Neuronal stem cell (in vitro differentiated cells): ENCODE measurements at regions not wholly inside any gene's neighbourhood (a gene's known extent, or its start where the extent isn't known, plus 50 kb on each side); places are given as distances from the start of the nearest gene placed in this dataset.
"Not testable (repeated sequence)": the region's sequence is repeated elsewhere in the genome, so short reads cannot be mapped to it uniquely, and the experiment has no call there.

Source experiments
- DNase-seq: peaks from one replicate; pipeline ENCODE4 v3.0.0-alpha.2; 2013; ENCODE audit warnings: low spot score
- H2AFZ ChIP-seq: one replicate; pipeline ENCODE4 v1.6.1; 2013; ENCODE audit warnings: mild to moderate bottlenecking, low read length, inconsistent platforms
- H2AK5ac ChIP-seq: 2 replicates; pipeline ENCODE4 v1.6.1; 2013; ENCODE audit warnings: low read depth, mild to moderate bottlenecking, inconsistent platforms, low read length, moderate library complexity, mixed read lengths
- H2BK120ac ChIP-seq: 2 replicates; pipeline ENCODE4 v1.6.1; 2013; ENCODE audit warnings: low read depth, mild to moderate bottlenecking, inconsistent platforms, low read length, moderate library complexity, mixed read lengths
- H2BK12ac ChIP-seq: one replicate; pipeline ENCODE4 v1.6.1; 2013; ENCODE audit warnings: low read length, inconsistent platforms
- H2BK15ac ChIP-seq: 2 replicates; pipeline ENCODE4 v1.6.1; 2013; ENCODE audit warnings: mild to moderate bottlenecking, low read length, inconsistent platforms, mixed read lengths
- H2BK5ac ChIP-seq: one replicate; pipeline ENCODE4 v1.6.1; 2013; ENCODE audit warnings: inconsistent platforms, mild to moderate bottlenecking, low read length, moderate library complexity
- H3K14ac ChIP-seq: one replicate; pipeline ENCODE4 v1.6.1; 2013; ENCODE audit warnings: low read length, inconsistent platforms
- H3K18ac ChIP-seq: 2 replicates; pipeline ENCODE4 v1.6.1; 2013; ENCODE audit warnings: low read length, inconsistent platforms
- H3K23ac ChIP-seq: 2 replicates; pipeline ENCODE4 v1.6.1; 2013; ENCODE audit warnings: low read depth, mild to moderate bottlenecking, mixed read lengths, low read length, inconsistent platforms; ENCODE audit not compliant: poor library complexity
- H3K27ac ChIP-seq: replicated peaks from 3 replicates; pipeline ENCODE4 v1.5.1; 2013; ENCODE audit warnings: low read length, inconsistent platforms
- H3K27me3 ChIP-seq, 3 experiments: 2 replicates each; pipeline ENCODE4 v1.6.1; 2013; ENCODE audit warnings: low read length in 3 of 3, mild to moderate bottlenecking in 2 of 3, inconsistent platforms in 1 of 3, low read depth in 1 of 3, mixed read lengths in 1 of 3, moderate library complexity in 1 of 3; ENCODE audit not compliant: control insufficient read depth in 3 of 3, insufficient read depth in 3 of 3
- H3K36me3 ChIP-seq, 2 donors: replicated peaks in 1 of 2; 2 replicates each; pipeline ENCODE4 v1.6.1; 2013; ENCODE audit warnings: low read length in 2 of 2; ENCODE audit not compliant: control insufficient read depth in 2 of 2, insufficient read depth in 2 of 2
- H3K4ac ChIP-seq: 2 replicates; pipeline ENCODE4 v1.6.1; 2013; ENCODE audit warnings: inconsistent platforms, mild to moderate bottlenecking, low read length, moderate library complexity
- H3K4me1 ChIP-seq, 2 donors: 1 replicate in 1 of 2; 2 replicates in 1 of 2; pipeline ENCODE4 v1.6.1; 2013; ENCODE audit warnings: low read length in 2 of 2, low read depth in 1 of 2; ENCODE audit not compliant: control insufficient read depth in 2 of 2, insufficient read depth in 1 of 2
- H3K4me2 ChIP-seq: one replicate; pipeline ENCODE4 v1.6.1; 2013; ENCODE audit warnings: mild to moderate bottlenecking, low read length, inconsistent platforms; ENCODE audit not compliant: insufficient read depth, poor library complexity, severe bottlenecking
- H3K4me3 ChIP-seq, 2 donors: 2 replicates each; pipeline ENCODE4 v1.5.1; 2013; ENCODE audit warnings: low read length in 2 of 2, mild to moderate bottlenecking in 2 of 2, inconsistent platforms in 1 of 2, moderate library complexity in 1 of 2
- H3K79me1 ChIP-seq: one replicate; pipeline ENCODE4 v1.6.1; 2013; ENCODE audit warnings: low read depth, mild to moderate bottlenecking, inconsistent platforms, low read length, moderate library complexity
- H3K9ac ChIP-seq: one replicate; pipeline ENCODE4 v1.6.1; 2013; ENCODE audit warnings: mild to moderate bottlenecking, low read depth, low read length, inconsistent platforms; ENCODE audit not compliant: poor library complexity
- H3K9me3 ChIP-seq, 2 donors: replicated peaks in 1 of 2; 2 replicates each; pipeline versions ENCODE3 to v1.6.1; 2013; ENCODE audit warnings: low read length in 2 of 2, mild to moderate bottlenecking in 2 of 2, inconsistent platforms in 1 of 2, low read depth in 1 of 2, mixed read lengths in 1 of 2, moderate library complexity in 1 of 2; ENCODE audit not compliant: control insufficient read depth in 2 of 2, insufficient read depth in 1 of 2
- H4K8ac ChIP-seq: one replicate; pipeline ENCODE4 v1.6.1; 2013; ENCODE audit warnings: low read depth, mild to moderate bottlenecking, inconsistent platforms, low read length, moderate library complexity
- H4K91ac ChIP-seq: one replicate; pipeline ENCODE4 v1.6.1; 2013; ENCODE audit warnings: low read length, low read depth, mild to moderate bottlenecking, inconsistent platforms; ENCODE audit not compliant: poor library complexity
- WGBS, 2 donors: extraction: QIAGEN DNeasy Blood & Tissue Kit; methylation state at CpG; one replicate each; pipeline ENCODE4 v1.1.7; 2013; ENCODE audit warnings: missing lambda C conversion rate in 2 of 2, mixed read lengths in 1 of 2; ENCODE audit not compliant: insufficient read length in 2 of 2, insufficient replicate concordance in 1 of 2; ENCODE audit errors: extremely low coverage in 2 of 2; 5-methylcytosine and 5-hydroxymethylcytosine counted together

DNA sequence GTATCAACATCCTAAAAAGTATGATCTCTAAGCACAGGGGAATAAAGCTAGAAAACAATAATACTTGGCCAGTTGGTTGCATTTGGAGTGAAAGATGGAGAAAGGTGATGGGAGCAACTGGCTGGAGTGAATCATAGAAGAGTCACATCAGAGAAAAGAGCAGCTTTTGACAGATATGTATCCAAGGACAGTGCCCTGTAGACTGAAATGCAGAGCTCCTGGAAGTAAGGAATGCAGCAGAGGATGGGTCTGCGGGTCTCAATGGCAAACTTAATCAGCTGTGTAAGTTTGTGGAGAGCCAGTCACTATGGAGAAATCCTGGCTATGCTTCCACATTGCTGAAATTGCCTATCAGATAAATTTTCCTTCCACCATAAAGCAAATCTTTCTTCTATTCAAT, 218.1 kb upstream of the PRNP start:
- no peak overlapping the region for H2BK12ac ChIP-seq
- H3K27ac ChIP-seq, result no peak overlapping the region
- no peaks in the 10 kb centered on the region for H3K36me3 ChIP-seq
- no peak overlapping the region for H3K4ac ChIP-seq
- no peaks in the 10 kb centered on the region for H3K79me1 ChIP-seq
- H3K4me1 ChIP-seq, result no peaks in the 10 kb centered on the region
- H3K4me2 ChIP-seq, result no peak overlapping the region
- no peak overlapping the region for H3K14ac ChIP-seq
- H2BK15ac ChIP-seq, result no peak overlapping the region
- H2AFZ ChIP-seq, result no peak overlapping the region
- no peak overlapping the region for H3K23ac ChIP-seq
- H3K9ac ChIP-seq, result no peak overlapping the region
- H4K8ac ChIP-seq, result no peak overlapping the region
- WGBS, 2 donors, result no CpG with 5 or more reads among the region's 1 CpG
- H3K4me3 ChIP-seq, result no peak overlapping the region
- no peak overlapping the region for H3K18ac ChIP-seq
- no peaks in the 10 kb centered on the region for H3K9me3 ChIP-seq
- no peak overlapping the region for H4K91ac ChIP-seq
- H2BK5ac ChIP-seq, result no peak overlapping the region
- no peak overlapping the region for H2BK120ac ChIP-seq
- peaks cover 0 to 2% (median 0%) of the 10 kb centered on the region in 3 experiments for H3K27me3 ChIP-seq
- H2AK5ac ChIP-seq, result no peak overlapping the region
- DNase-seq, result no peak

DNA sequence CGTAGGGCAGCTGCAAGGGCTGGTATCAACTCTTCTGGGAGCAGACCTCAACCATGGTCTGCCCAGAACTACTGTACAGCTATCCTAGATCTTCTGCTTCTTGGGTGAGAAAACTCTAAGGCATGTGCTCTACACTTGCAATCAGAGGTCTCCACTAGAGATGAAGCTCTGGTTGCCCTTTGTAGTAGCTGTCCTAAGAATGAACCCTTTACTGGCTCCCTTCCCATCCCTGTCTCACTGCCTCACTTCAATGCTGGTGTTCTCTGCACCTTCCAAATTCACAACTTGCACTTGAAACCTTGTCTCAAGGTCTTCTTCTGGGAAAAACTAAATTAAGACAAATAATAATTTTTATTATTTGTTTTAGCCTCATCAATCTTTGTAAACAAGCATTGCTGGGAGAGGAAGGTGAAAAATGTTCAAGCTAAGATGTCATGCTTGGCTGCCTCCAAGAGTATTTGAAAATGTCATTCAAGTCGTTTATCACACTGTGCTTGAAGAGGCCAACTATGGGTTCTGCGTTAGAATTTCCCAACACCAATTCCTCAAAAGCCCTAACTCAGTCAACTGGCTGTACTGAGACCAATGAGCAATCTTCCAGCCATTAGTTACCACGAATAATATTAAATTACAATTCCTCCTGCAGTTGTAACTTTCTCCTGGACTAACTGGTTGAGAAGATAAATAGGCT, 216.9 kb upstream of the ADRA1D start:
- Histone ChIP-seq H4K91ac (no peak overlapping the region), H3K9ac (no peak overlapping the region), H3K18ac (no peak overlapping the region), H2AK5ac (no peak overlapping the region), H2BK12ac (no peak overlapping the region), H2AFZ (no peak overlapping the region), H2BK15ac (no peak overlapping the region), H3K36me3 (no peaks in the 10 kb centered on the region), H3K27me3 (peaks cover 0 to 2% (median 0%) of the 10 kb centered on the region in 3 experiments), H4K8ac (no peak overlapping the region), H3K4me3 (no peak overlapping the region), H3K9me3 (no peaks in the 10 kb centered on the region), H3K4ac (no peak overlapping the region), H3K14ac (no peak overlapping the region), H3K27ac (no peak overlapping the region), H2BK120ac (no peak overlapping the region), H3K4me2 (no peak overlapping the region), H2BK5ac (no peak overlapping the region), H3K4me1 (no peaks in the 10 kb centered on the region), H3K23ac (no peak overlapping the region), H3K79me1 (no peaks in the 10 kb centered on the region)
- DNase-seq, result no peak
- no CpG with 5 or more reads among the region's 4 CpGs for WGBS, 2 donors

DNA sequence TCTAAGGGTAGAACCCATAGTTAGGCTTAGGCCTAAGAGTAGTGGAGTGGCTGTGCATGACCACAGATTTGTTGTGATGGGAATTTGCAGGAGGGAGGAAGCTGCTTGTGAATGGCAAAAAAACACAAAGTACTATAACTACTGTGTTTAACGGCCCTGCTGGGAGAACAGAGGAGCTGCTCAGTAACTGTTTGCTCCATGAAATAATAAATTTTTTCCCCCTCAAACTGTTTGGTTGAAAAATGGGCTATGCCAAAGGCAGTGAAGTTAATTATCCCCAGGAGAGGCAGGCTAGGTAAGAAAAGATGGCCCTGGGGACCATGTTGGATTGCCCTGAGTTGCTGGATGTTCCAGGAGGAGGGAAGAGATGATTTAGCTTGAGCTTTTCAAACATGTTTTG, 216.1 kb upstream of the ADRA1D start:
- Histone ChIP-seq H2AK5ac (no peak overlapping the region), H2BK12ac (no peak overlapping the region), H3K27me3 (peaks cover 0 to 2% (median 0%) of the 10 kb centered on the region in 3 experiments), H3K18ac (no peak overlapping the region), H3K9me3 (no peaks in the 10 kb centered on the region), H3K4me2 (no peak overlapping the region), H2BK15ac (no peak overlapping the region), H2AFZ (no peak overlapping the region), H3K4me3 (no peak overlapping the region), H3K4me1 (no peaks in the 10 kb centered on the region), H3K79me1 (no peaks in the 10 kb centered on the region), H3K23ac (no peak overlapping the region), H2BK120ac (no peak overlapping the region), H3K36me3 (no peaks in the 10 kb centered on the region), H3K4ac (no peak overlapping the region), H4K8ac (no peak overlapping the region), H3K9ac (no peak overlapping the region), H3K14ac (no peak overlapping the region), H4K91ac (no peak overlapping the region), H2BK5ac (no peak overlapping the region), H3K27ac (no peak overlapping the region)
- no peak for DNase-seq
- no CpG with 5 or more reads among the region's 1 CpG for WGBS, 2 donors

DNA sequence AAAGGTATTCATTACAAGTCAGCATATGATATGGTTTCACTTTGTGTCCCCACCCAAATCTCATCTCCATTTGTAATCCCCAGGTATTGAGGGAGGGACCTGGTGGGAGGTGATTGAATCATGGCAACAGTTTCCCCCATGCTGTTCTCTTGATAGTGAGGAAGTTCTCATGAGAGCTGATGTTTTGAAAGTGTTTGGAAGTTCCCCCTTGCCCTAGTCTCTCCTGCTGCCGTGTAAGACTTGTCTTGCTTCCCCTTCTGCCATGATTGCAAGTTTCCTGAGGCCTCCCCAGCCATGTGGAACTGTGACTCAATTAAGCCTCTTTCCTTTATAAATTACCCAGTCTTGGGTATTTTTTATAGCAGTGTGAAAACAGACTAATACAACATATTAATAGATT, 213.7 kb upstream of the ADRA1D start:
- H2BK15ac ChIP-seq, H3K36me3 ChIP-seq, H3K4ac ChIP-seq, H2BK5ac ChIP-seq, H2AK5ac ChIP-seq, H3K14ac ChIP-seq, H3K9ac ChIP-seq, H3K27me3 ChIP-seq, H3K9me3 ChIP-seq, H3K79me1 ChIP-seq, DNase-seq, H3K23ac ChIP-seq, H2AFZ ChIP-seq, H4K8ac ChIP-seq, H3K4me2 ChIP-seq, H3K4me1 ChIP-seq, H3K18ac ChIP-seq, H4K91ac ChIP-seq, H2BK120ac ChIP-seq, H3K4me3 ChIP-seq, H2BK12ac ChIP-seq, H3K27ac ChIP-seq: not testable (repeated sequence)
- no CpG with 5 or more reads among the region's 1 CpG for WGBS, 2 donors
